Endothelial cell of umbilical vein (primary cell): ENCODE measurements at regions not wholly inside any gene's neighbourhood (a gene's known extent, or its start where the extent isn't known, plus 50 kb on each side); places are given as distances from the start of the nearest gene placed in this dataset.

Experiments used
- BruUV-seq: library from RNA; stranded (reverse); fragments of 400-500 nt; replicated peaks from 2 replicates; lab custom pipeline; 2021; lab: Mats Ljungman, UMichigan
- CTCF ChIA-PET: fragments of 300-600, 350-600 bp; sonication (Branson Sonifier 250); formaldehyde crosslinking; loops from one replicate; lab custom pipeline; 2021; ENCODE audit warnings: antibody characterized with exemption, inconsistent platforms; lab: Charles Lee
- POLR2A ChIA-PET: fragments of 300-600, 350-600 bp; sonication (Branson Sonifier 250); formaldehyde crosslinking; loops from one replicate; lab custom pipeline; 2021; ENCODE audit warnings: antibody characterized with exemption, inconsistent platforms; lab: Charles Lee
- DNase-seq: peaks from one replicate; pipeline ENCODE4 v3.0.0-alpha.2; 2011; ENCODE audit warnings: low read depth, low spot score
- FAIRE-seq: peaks from 2 replicates; lab custom pipeline; 2011; peaks lifted over from hg19 to GRCh38; lab: Jason Lieb, UNC
- H2AFZ ChIP-seq: 2 replicates; pipeline ENCODE4 v1.6.0; 2012; ENCODE audit warnings: low read depth, low read length, control low read depth, inconsistent platforms
- H3K27ac ChIP-seq: 2 replicates; pipeline ENCODE4 v1.5.1; 2011; ENCODE audit warnings: low read depth, mild to moderate bottlenecking, control low read depth, low read length, moderate library complexity; ENCODE audit not compliant: insufficient read depth
- H3K27me3 ChIP-seq, 2 experiments: 2 replicates each; pipeline versions ENCODE4 v1.6.0 to v1.6.1; 2011; ENCODE audit warnings: low read length in 2 of 2, mixed read lengths in 1 of 2; ENCODE audit not compliant: control insufficient read depth in 2 of 2, insufficient read depth in 2 of 2
- H3K36me3 ChIP-seq, 2 experiments: 2 replicates in 1 of 2; 3 replicates in 1 of 2; pipeline ENCODE4 v1.5.1; 2011; ENCODE audit warnings: low read length in 2 of 2, mild to moderate bottlenecking in 1 of 2, moderate library complexity in 1 of 2; ENCODE audit not compliant: control insufficient read depth in 2 of 2, insufficient read depth in 2 of 2; ENCODE audit errors: extremely low read depth in 1 of 2
- H3K4me1 ChIP-seq: 3 replicates; pipeline ENCODE4 v1.5.1; 2011; ENCODE audit warnings: mild to moderate bottlenecking, low read length; ENCODE audit not compliant: control insufficient read depth, insufficient read depth; ENCODE audit errors: extremely low read depth
- H3K4me2 ChIP-seq: 2 replicates; pipeline ENCODE4 v1.6.1; 2011; ENCODE audit warnings: low read length, control low read depth, mixed read lengths; ENCODE audit not compliant: insufficient read depth
- H3K4me3 ChIP-seq, 3 experiments: fragments of 200-600 bp in 1 of 3; sonication (generic), shearing (Covaris generic) in 1 of 3; replicated peaks in 1 of 3; 2 replicates each; pipeline ENCODE4 v1.5.1; 2011 to 2016; ENCODE audit warnings: control low read depth in 3 of 3, low read length in 3 of 3, mild to moderate bottlenecking in 2 of 3, inconsistent platforms in 1 of 3, low read depth in 1 of 3, moderate library complexity in 1 of 3; ENCODE audit not compliant: insufficient read depth in 1 of 3
- H3K79me2 ChIP-seq: 2 replicates; pipeline ENCODE4 v1.6.0; 2012; ENCODE audit warnings: low read length, inconsistent platforms; ENCODE audit not compliant: control insufficient read depth, insufficient read depth
- H3K9ac ChIP-seq: replicated peaks from 2 replicates; pipeline ENCODE3; 2011; ENCODE audit warnings: low read length, control low read depth; ENCODE audit not compliant: insufficient read depth; ENCODE audit errors: extremely low read depth
- H3K9me1 ChIP-seq: replicated peaks from 3 replicates; pipeline ENCODE4 v1.6.0; 2011; ENCODE audit warnings: mild to moderate bottlenecking, low read length; ENCODE audit not compliant: control insufficient read depth, insufficient read depth; ENCODE audit errors: extremely low read depth
- H3K9me3 ChIP-seq: replicated peaks from 2 replicates; pipeline ENCODE4 v1.5.1; 2012; ENCODE audit warnings: low read length, inconsistent platforms; ENCODE audit not compliant: control insufficient read depth, insufficient read depth
- H4K20me1 ChIP-seq: replicated peaks from 2 replicates; pipeline ENCODE3; 2011; ENCODE audit warnings: mild to moderate bottlenecking, low read length; ENCODE audit not compliant: control insufficient read depth, insufficient read depth; ENCODE audit errors: extremely low read depth
- FOS ChIP-seq: IDR thresholded peaks from 2 replicates; pipeline ENCODE4 v1.6.1; 2011; ENCODE audit warnings: mild to moderate bottlenecking, low read length, moderate library complexity, borderline replicate concordance; ENCODE audit not compliant: insufficient read depth
- GATA2 ChIP-seq: IDR thresholded peaks from 2 replicates; pipeline ENCODE4 v1.7.0; 2011; ENCODE audit warnings: low read depth, mild to moderate bottlenecking, moderate library complexity, mixed read lengths, low read length; ENCODE audit not compliant: insufficient read length, insufficient read depth
- MAX ChIP-seq: IDR thresholded peaks from 2 replicates; pipeline ENCODE4 v1.6.1; 2011; ENCODE audit not compliant: insufficient read depth, insufficient read length
- MYC ChIP-seq: IDR thresholded peaks from one replicate; pipeline ENCODE4 v1.6.1; 2011; ENCODE audit warnings: mild to moderate bottlenecking, low read depth, low read length
- POLR2A ChIP-seq: IDR thresholded peaks from 2 replicates; pipeline ENCODE4 v1.6.1; 2012; ENCODE audit warnings: low read depth, mild to moderate bottlenecking, control low read depth, low read length
- POLR2AphosphoS5 ChIP-seq: IDR thresholded peaks from 2 replicates; pipeline ENCODE4 v1.6.1; 2012; ENCODE audit warnings: low read depth, mild to moderate bottlenecking, control low read depth, low read length, moderate library complexity; ENCODE audit not compliant: insufficient read depth
- dilution Hi-C: fragments of 300-500 bp; cut with MboI; formaldehyde crosslinking; loops from one replicate; pipeline ENCODE4 v1.15.0; 2019; ENCODE audit warnings: low sequenced_read_pairs; ENCODE audit not compliant: extremely low pct_ligation_motif_present
- intact Hi-C: fragments of 100-400 bp; cut with micrococcal nuclease; formaldehyde crosslinking; loops from one replicate; pipeline ENCODE4 v1.10.0; 2022

DNA sequence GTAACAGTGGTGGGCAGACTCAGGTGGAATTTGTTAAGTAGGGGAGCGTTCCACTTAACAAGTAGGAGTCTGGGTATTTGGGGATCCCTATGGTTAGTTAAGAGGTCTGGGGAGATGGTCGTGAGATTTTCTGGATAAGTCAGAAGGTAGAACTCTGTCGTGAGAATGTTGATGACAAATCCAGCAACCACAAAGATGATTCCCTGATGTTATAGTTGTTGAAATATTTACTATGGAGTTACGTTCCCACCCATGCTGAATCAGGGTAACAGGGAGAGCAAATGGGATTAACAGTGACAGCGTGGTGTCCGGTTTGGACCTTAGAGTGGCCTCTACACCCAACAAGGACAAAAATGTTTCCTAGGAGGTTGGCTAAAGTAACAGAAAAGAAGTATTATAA, 110.8 kb downstream of the MFSD1 start:
- no peak for DNase-seq
- H3K4me3 ChIP-seq = no peak overlapping the region
- H4K20me1 ChIP-seq = no peaks in the 10 kb centered on the region
- H3K9ac ChIP-seq = no peak overlapping the region
- no peak overlapping the region for H3K27ac ChIP-seq
- H3K9me3 ChIP-seq = no peaks in the 10 kb centered on the region
- FAIRE-seq = no peak
- no peaks in the 10 kb centered on the region for H3K27me3 ChIP-seq
- H3K4me1 ChIP-seq = no peaks in the 10 kb centered on the region
- POLR2A ChIA-PET = no interaction called here
- no peak for TF ChIP-seq FOS
- no peak for TF ChIP-seq POLR2A
- TF ChIP-seq GATA2 = no peak
- no peak for TF ChIP-seq POLR2AphosphoS5
- no peak for TF ChIP-seq MAX
- intact Hi-C loops (no loop called here), dilution Hi-C loops (loop anchor here (25.0 kb wide), 1 partner anchor 350 kb away; no protein-coding TSS in a partner anchor)
- H3K9me1 ChIP-seq = no peaks in the 10 kb centered on the region
- BruUV-seq = no TSS peak
- H3K36me3 ChIP-seq = no peaks in the 10 kb centered on the region
- CTCF ChIA-PET = interaction anchor here (1.4 to 4.8 kb wide), 4 partner anchors 279 to 348 kb away, joined by 4 to 26 read pairs (median 16); no protein-coding TSS in a partner anchor
- no peak overlapping the region for H3K4me2 ChIP-seq
- no peak overlapping the region for H2AFZ ChIP-seq
- no peaks in the 10 kb centered on the region for H3K79me2 ChIP-seq

GRCh38 chr3:158916111-158916510, 114.3 kb downstream of the MFSD1 start:
- Histone ChIP-seq H3K4me2 (no peak overlapping the region), H3K9me1 (no peaks in the 10 kb centered on the region)
- BruUV-seq = no TSS peak

More at GRCh38 chr3:158916111-158916510, 114.3 kb downstream of the MFSD1 start:
- no peak for DNase-seq
- Histone ChIP-seq H3K27ac (no peak overlapping the region), H4K20me1 (no peaks in the 10 kb centered on the region), H3K27me3 (no peaks in the 10 kb centered on the region), H3K9me3 (no peaks in the 10 kb centered on the region), H3K9ac (no peak overlapping the region), H3K79me2 (no peaks in the 10 kb centered on the region), H3K36me3 (no peaks in the 10 kb centered on the region), H2AFZ (no peak overlapping the region), H3K4me3 (no peak overlapping the region), H3K4me1 (peaks cover 4% of the 10 kb centered on the region)
- intact Hi-C loops (loop anchor here (5.0 kb wide), 2 partner anchors 119 to 161 kb away; no protein-coding TSS in a partner anchor), dilution Hi-C loops (loop anchor here (25.0 kb wide), 1 partner anchor 346 kb away; no protein-coding TSS in a partner anchor)
- TF ChIP-seq FOS (no peak), MYC (no peak)
- FAIRE-seq = no peak
- POLR2A ChIA-PET = no interaction called here
- CTCF ChIA-PET = interaction anchor here (0.8 to 6.2 kb wide), 4 partner anchors 19 to 343 kb away, joined by 4 to 135 read pairs (median 63); no protein-coding TSS in a partner anchor
